ENCODE measurements at regions not wholly inside any gene's neighbourhood (a gene's known extent, or its start where the extent isn't known, plus 50 kb on each side); places are given as distances from the start of the nearest gene placed in this dataset.

GRCh38 chr4:110365761-110366160, 110.2 kb upstream of the ENPEP start:
- no peaks in the 10 kb centered on the region for H3K27me3 ChIP-seq (ENCODE audit: control insufficient read depth in 1 of 2, insufficient read depth in 2 of 2, low read length in 2 of 2)
- no peak overlapping the region for H3K4me2 ChIP-seq (ENCODE audit: low read depth, low read length)
- H4K20me1 ChIP-seq (ENCODE audit: insufficient read depth, low read length), result no peaks in the 10 kb centered on the region
- ChIA-PET CTCF (ENCODE audit: low intra/inter-chr PET ratio, low total read pairs) (no interaction called here), POLR2A (no interaction called here)
- no TSS peak for BruUV-seq (replicated peaks)
- no peak for ATAC-seq
- WGBS (ENCODE audit: low lambda C conversion rate), result 5% methylated on average over 1 of the region's 1 CpG
- no peak for DNase-seq (ENCODE audit: low spot score)
- intact Hi-C loops (cut with micrococcal nuclease; ENCODE audit: unreplicated experiment), result no loop called here
- H3K9me3 ChIP-seq (ENCODE audit: low read length), result no peaks in the 10 kb centered on the region
- in situ Hi-C loops (cut with HindIII; ENCODE audit: extremely low pct_ligation_motif_present, low pct_unique_long_range_greater_than_20kb), result no loop called here
- H3K79me2 ChIP-seq (ENCODE audit: insufficient read depth, low read length), result no peaks in the 10 kb centered on the region
- H3K27ac ChIP-seq (ENCODE audit: extremely low read length, insufficient read depth, low read length), result no peak overlapping the region
- TF ChIP-seq E2F1 (CRISPR knock-in tag; IDR thresholded peaks at IDR 0.05) (no peak), HIC2 (CRISPR knock-in tag; IDR thresholded peaks at IDR 0.05; ENCODE audit: low read depth) (no peak), ZMAT3 (CRISPR knock-in tag; conservative IDR thresholded peaks at IDR 0.05) (no peak), LRRFIP1 (CRISPR knock-in tag; conservative IDR thresholded peaks at IDR 0.05) (no peak), GLI4 (CRISPR knock-in tag; IDR thresholded peaks at IDR 0.05; ENCODE audit: borderline replicate concordance) (no peak), ATM (IDR thresholded peaks at IDR 0.05; ENCODE audit: borderline replicate concordance) (no peak), MAZ (IDR thresholded peaks at IDR 0.05; ENCODE audit: borderline replicate concordance, low read depth, low read length) (no peak), MAZ (CRISPR knock-in tag; IDR thresholded peaks at IDR 0.05; ENCODE audit: low read depth) (no peak), ZC3H13 (CRISPR knock-in tag; IDR thresholded peaks at IDR 0.05) (no peak), ZNF142 (CRISPR knock-in tag; IDR thresholded peaks at IDR 0.05) (no peak)
- no peak for FAIRE-seq
- no peak overlapping the region for H3K9ac ChIP-seq (ENCODE audit: insufficient read depth, low read depth, low read length)
- no peak overlapping the region for H2AFZ ChIP-seq (ENCODE audit: low read length)
- no peaks in the 10 kb centered on the region for H3K4me1 ChIP-seq (ENCODE audit: insufficient read depth, low read length)
- no peaks in the 10 kb centered on the region for H3K36me3 ChIP-seq (replicated peaks in 1 of 2; ENCODE audit: control insufficient read depth in 1 of 2, insufficient read depth in 2 of 2, low read length in 2 of 2)
- no peak overlapping the region for H3K4me3 ChIP-seq (replicated peaks in 1 of 3; ENCODE audit: insufficient read depth in 1 of 3, low read depth in 2 of 3, low read length in 3 of 3)

All from HepG2 (cell line).